HG03103 (cell line): ENCODE measurements at regions not wholly inside any gene's neighbourhood (a gene's known extent, or its start where the extent isn't known, plus 50 kb on each side); places are given as distances from the start of the nearest gene placed in this dataset.

ENCODE experiments used
- ATAC-seq: cut with Tn5 transposase; IDR thresholded peaks from one replicate; pipeline ENCODE4 v1.9.1; 2021; ENCODE audit warnings: low read depth; ENCODE audit not compliant: unreplicated experiment

- no peak for ATAC-seq
Measured at GRCh38 chr13:47831265-47831664, 169.8 kb downstream of the SUCLA2 start.

- ATAC-seq, result no peak
Measured at GRCh38 chr13:47829690-47830089, 171.4 kb downstream of the SUCLA2 start.

DNA sequence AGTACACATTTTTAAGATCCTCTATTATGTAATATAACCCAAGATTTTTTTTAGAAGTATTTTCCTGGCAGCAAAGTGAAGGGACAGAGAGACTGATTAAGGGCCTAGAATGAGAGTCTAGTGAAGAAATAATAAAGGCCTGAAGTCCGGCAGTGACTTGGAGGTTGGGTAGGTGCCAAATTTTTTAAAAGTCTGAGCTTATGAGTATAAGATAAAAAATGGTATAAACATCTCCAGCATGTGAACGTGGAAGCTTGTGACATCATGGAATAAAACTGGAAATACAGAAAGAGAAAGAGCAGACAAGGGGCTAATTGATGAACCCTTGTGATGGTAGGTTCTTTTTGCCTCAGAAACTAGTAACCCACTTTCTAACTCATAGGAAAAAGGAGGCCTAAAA, 174.6 kb downstream of the SUCLA2 start:
- ATAC-seq, result no peak

GRCh38 chr13:47822036-47822435, 179.0 kb downstream of the SUCLA2 start:
- no peak for ATAC-seq

GRCh38 chr13:47816831-47817230, 184.2 kb downstream of the SUCLA2 start:
- no peak for ATAC-seq

DNA sequence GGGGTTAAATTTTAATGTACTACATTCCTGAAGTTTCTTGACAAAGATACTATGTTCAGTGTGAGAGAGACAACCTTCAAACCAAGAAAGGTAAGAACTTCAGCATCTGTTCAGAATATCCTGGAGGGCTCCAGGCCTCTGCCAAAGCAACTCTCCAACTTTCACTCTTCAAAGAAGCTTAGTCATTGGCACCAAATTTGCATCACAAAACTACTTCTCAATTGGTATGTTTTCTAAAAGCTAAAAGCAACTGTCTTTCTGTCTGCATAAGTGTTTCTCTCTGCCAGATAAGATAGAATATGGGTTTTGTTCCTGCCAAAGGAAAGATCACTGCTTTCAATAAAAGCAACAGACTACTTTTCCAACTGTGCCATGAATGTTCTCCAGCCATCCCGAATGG, 187.4 kb downstream of the SUCLA2 start:
- ATAC-seq, result no peak

- no peak for ATAC-seq
Measured at GRCh38 chr13:47809411-47809810, 191.7 kb downstream of the SUCLA2 start.

DNA sequence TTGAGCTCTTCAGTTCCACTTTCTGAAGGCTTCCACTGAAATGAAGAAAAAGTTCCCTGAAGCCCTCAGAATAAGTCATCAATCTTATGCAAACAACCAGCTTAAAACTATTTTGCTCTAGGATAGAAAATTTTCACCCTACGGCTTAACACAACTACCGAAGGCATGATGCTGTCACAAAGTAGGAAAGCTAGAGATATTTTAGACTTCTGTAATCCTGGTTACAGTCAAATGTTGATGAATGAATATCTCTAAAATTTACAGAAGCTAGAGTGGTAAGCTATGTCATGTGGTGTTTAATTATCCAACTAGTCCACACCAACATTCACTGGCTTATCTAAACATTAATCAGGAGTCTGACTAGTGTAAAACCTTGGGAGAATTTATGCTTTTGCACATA, 197.9 kb downstream of the SUCLA2 start:
- ATAC-seq, result no peak

DNA sequence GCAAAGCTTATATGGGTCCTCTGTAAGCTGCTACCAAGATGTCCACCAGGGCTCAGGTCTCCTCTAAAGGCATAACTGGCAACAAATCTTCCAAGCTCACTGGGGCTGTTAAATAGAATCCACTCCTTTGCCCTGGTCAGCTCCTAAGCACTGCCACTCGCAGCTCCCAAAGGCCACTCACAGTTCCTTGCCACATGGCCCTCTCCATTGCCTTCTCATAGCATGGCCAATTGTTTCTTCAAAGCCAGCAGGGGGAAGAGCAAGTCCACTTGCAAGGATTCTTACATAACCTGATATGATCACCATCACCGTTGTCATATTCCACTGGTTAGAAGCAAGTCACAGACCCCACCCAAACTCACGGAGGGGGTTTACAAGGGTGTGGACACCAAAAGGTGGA, 199.5 kb downstream of the SUCLA2 start:
- ATAC-seq, result no peak

GRCh38 chr13:47800593-47800992, 200.5 kb downstream of the SUCLA2 start:
- ATAC-seq, result no peak

- no peak for ATAC-seq
Measured at GRCh38 chr13:47798906-47799305, 202.2 kb downstream of the SUCLA2 start.

DNA sequence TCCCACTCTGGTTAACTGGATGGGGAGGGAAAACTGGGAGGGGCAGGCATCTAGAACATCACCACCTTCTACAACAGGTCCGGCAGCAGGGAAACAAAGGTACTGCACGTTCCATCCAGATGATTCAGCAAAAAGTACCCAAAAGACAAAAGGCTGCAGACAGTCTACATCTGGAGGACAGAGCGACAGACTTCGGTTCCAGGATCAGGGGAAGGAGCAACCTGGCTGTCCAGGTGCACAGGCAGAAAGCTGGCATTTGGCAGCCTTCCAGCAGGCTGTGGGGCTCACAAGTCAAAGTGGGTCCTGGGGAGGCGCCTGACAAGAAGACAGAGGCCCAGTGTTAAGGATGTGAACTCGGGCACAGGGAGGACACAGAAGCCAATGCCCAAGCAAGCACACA, 202.9 kb downstream of the SUCLA2 start:
- no peak for ATAC-seq

- no peak for ATAC-seq
Measured at GRCh38 chr13:47796816-47797215, 204.3 kb downstream of the SUCLA2 start.

DNA sequence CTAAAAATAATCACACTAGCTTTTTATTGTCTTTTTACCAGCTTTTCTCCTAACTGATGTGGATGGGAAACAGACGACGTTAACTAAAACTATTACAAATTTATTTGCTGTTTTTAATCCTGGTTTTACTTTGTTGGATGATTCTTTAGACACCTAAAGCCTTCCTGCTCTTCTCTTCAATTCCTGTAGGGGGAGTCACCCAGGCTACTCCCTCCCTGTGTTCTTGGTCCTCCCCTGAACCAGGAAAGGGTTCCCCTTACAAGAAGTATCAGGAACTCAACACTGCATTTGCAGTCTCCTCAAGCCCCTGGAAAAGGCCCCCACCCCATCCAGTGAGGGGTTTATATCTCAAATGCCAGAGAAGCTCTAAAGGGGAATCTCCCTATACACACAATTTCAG, 206.1 kb downstream of the SUCLA2 start:
- no peak for ATAC-seq

DNA sequence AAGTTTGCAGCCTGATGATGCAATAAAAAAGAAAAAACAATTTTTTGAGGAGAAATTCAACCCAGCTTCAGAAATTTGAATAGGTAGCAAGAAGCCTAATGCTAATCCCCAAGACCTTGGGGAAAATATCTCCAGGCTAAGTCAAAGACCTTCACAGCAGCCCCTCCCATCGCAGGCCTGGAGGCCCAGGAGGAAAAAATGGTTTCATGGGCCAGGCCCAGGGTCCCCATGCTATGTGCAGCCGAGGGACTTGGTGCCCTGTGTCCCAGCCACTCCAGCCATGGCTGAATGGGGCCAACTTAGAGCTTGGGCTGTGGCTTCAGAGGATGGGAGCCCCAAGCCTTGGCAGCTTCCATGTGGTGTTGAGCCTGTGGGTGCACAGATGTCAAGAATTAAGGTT, 210.3 kb downstream of the SUCLA2 start:
- no peak for ATAC-seq

DNA sequence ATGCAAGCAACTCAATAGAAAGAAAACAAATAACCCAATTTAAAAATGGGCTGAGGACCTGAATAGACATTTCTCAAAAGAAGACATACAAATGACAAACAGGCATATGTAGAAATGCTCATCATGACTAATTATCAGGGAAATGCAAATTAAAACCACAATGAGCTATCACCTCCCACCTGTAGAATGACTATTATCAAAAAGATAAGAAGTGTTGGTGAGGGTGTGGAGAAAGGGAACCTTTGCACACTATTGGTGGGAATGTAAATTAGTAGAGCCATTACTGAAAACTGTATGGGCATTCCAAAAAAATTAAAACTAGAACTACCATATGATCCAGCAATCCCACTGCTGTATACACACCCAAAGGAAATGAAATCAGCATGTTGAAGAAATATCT, 212.2 kb downstream of the SUCLA2 start:
- no peak for ATAC-seq

- ATAC-seq, result no peak
Measured at GRCh38 chr13:47774671-47774994, 226.4 kb downstream of the SUCLA2 start.

DNA sequence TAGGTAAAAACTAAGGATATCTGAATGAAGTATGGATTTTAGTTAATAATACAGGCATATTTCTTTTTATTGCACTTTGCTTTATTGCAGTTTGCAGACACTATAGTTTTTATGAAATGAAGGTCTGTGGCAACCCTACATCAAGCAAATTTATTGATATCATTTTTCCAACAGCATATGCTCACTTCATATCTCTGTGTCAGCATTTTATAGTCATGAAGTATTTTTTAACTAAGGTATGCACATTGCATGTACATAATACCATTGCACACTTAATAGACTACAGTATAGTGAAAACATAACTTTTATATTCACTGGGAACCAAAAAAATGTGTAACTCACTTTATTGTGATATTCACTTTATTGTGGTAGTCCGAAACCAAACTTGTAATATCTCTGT, 236.3 kb downstream of the SUCLA2 start:
- ATAC-seq, result no peak

DNA sequence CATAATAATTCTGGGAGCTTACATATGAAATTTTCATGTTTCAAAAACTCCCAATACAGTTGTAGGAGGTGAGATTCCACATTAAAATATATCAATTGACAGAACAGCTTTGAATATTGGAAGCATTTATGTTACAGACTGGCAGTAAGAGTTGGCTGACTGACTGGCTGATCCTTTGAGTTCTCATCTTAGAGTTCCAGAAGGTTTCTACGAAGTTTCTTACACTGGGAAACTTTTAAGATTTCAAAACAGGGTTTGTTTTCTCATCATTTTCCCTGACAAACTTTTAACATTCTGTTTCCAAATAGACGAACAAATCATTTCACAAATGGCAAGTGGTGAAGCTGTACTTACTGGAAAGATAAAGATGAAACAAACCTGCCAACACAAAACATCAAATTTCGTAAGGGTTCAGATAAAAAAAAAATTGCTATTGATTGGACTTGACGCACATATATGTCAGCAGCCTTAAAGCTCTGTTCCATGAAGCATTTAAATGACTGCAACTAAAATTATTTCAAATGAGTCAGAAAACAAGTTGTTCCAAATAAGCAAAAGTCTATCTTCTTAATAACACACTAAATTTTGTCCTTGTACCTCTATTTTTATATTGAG, 243.5 kb downstream of the SUCLA2 start:
- ATAC-seq, result no peak

- no peak for ATAC-seq
Measured at GRCh38 chr13:47747901-47748300, 253.2 kb downstream of the SUCLA2 start.

GRCh38 chr13:47726394-47726793, 274.7 kb downstream of the SUCLA2 start:
- ATAC-seq, result no peak

DNA sequence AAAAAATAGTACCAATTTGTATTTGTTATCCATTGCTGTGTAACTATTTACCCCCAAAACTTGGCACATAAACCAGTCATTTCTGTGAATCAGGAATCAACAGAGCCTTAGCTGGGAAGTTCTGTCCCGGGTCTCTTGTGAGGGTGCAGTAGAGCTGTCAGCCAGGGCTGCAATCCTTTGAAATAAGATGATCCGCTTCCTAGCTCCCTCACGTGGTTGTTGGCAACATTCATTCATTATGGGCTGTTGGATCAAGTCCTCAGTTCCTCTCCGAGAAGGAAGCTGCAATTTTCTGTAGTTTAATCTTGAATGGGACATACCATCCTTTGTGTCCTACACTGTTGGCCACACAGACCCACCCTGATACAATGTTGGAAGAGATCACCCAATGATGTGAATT, 277.2 kb downstream of the SUCLA2 start:
- ATAC-seq, result no peak

DNA sequence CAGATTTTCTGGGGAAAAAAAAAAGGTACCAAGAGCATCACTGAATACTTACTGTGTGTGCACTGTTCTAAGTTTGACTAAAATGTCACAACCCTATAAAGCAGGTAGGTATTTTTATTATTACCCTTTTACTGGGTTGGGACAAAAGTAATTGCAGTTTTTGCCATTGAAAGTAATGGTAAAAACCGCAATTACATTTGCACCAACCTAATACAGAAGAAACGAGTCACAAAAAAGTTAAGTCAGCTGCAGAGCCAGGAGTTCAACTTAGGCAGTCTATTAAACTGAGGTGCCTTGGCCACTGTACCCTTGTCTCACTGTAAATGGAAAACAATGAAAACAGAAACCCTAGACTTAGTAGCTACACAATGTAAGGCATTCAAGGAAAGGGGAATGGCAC, 281.9 kb downstream of the SUCLA2 start:
- ATAC-seq, result no peak
